ENCODE measurements at regions not wholly inside any gene's neighbourhood (a gene's known extent, or its start where the extent isn't known, plus 50 kb on each side); places are given as distances from the start of the nearest gene placed in this dataset.

GRCh38 chr5:8291641-8292040, 422.7 kb downstream of the MTRR start:
- intact Hi-C loops (cut with micrococcal nuclease), result no loop called here
- Histone ChIP-seq H3K36me3 (ENCODE audit: control insufficient read depth in 2 of 2, extremely low read depth in 1 of 2, insufficient read depth in 2 of 2, low read length in 2 of 2) (no peaks in the 10 kb centered on the region), H3K79me2 (ENCODE audit: control insufficient read depth, insufficient read depth, low read length) (no peaks in the 10 kb centered on the region), H3K4me2 (ENCODE audit: insufficient read depth, low read length) (no peak overlapping the region), H3K4me3 (replicated peaks in 1 of 3; ENCODE audit: insufficient read depth in 1 of 3, low read depth in 1 of 3, low read length in 3 of 3) (no peak overlapping the region), H3K27me3 (ENCODE audit: control insufficient read depth in 2 of 2, insufficient read depth in 2 of 2, low read length in 2 of 2) (no peaks in the 10 kb centered on the region), H3K9ac (replicated peaks; ENCODE audit: extremely low read depth, insufficient read depth, low read length) (no peak overlapping the region), H3K9me3 (replicated peaks; ENCODE audit: control insufficient read depth, insufficient read depth, low read length) (no peaks in the 10 kb centered on the region), H4K20me1 (replicated peaks; ENCODE audit: control insufficient read depth, extremely low read depth, insufficient read depth, low read length) (no peaks in the 10 kb centered on the region), H2AFZ (ENCODE audit: low read depth, low read length) (no peak overlapping the region), H3K27ac (ENCODE audit: insufficient read depth, low read depth, low read length) (no peak overlapping the region), H3K9me1 (replicated peaks; ENCODE audit: control insufficient read depth, extremely low read depth, insufficient read depth, low read length) (no peaks in the 10 kb centered on the region), H3K4me1 (ENCODE audit: control insufficient read depth, extremely low read depth, insufficient read depth, low read length) (no peaks in the 10 kb centered on the region)
- FAIRE-seq (no peak), DNase-seq (ENCODE audit: low read depth, low spot score) (no peak)
- no peak for TF ChIP-seq CTCF (IDR thresholded peaks at IDR 0.05; ENCODE audit: extremely low read depth in 1 of 2, insufficient read depth in 1 of 2, low read depth in 1 of 2, low read length in 2 of 2)
- TF ChIP-seq MYC (IDR thresholded peaks at IDR 0.05; ENCODE audit: low read depth, low read length), result no peak
- TF ChIP-seq EZH2 (IDR thresholded peaks at IDR 0.05; ENCODE audit: borderline replicate concordance, low read depth, low read length, severe bottlenecking), result no peak
- no peak for TF ChIP-seq GATA2 (IDR thresholded peaks at IDR 0.05; ENCODE audit: insufficient read depth, insufficient read length, low read depth, low read length)
- TF ChIP-seq FOS (IDR thresholded peaks at IDR 0.05; ENCODE audit: borderline replicate concordance, insufficient read depth, low read length), result no peak
- no peak for TF ChIP-seq MAX (IDR thresholded peaks at IDR 0.05; ENCODE audit: insufficient read depth, insufficient read length)
- TF ChIP-seq POLR2A (IDR thresholded peaks at IDR 0.05; ENCODE audit: low read depth, low read length), result no peak
- TF ChIP-seq JUN (IDR thresholded peaks at IDR 0.05; ENCODE audit: borderline replicate concordance, insufficient read depth, insufficient read length, low read depth), result no peak
- TF ChIP-seq POLR2AphosphoS5 (IDR thresholded peaks at IDR 0.05; ENCODE audit: insufficient read depth, low read depth, low read length), result no peak
- CTCF ChIA-PET, result no interaction called here
- POLR2A ChIA-PET, result no interaction called here
- dilution Hi-C loops (cut with MboI; ENCODE audit: extremely low pct_ligation_motif_present, low sequenced_read_pairs), result no loop called here
- no TSS peak for BruUV-seq (replicated peaks)

Measured in endothelial cell of umbilical vein (primary cell).